ENCODE measurements at regions not wholly inside any gene's neighbourhood (a gene's known extent, or its start where the extent isn't known, plus 50 kb on each side); places are given as distances from the start of the nearest gene placed in this dataset.

GRCh38 chr1:218499011-218499691 lies 154.0 kb downstream of the TGFB2 start:
- Histone ChIP-seq H3K4me3 (replicated peaks in 1 of 3; ENCODE audit: insufficient read depth in 1 of 3, low read depth in 2 of 3, low read length in 3 of 3) (no peak overlapping the region), H2AFZ (ENCODE audit: low read length) (no peak overlapping the region), H3K36me3 (replicated peaks in 1 of 2; ENCODE audit: control insufficient read depth in 1 of 2, insufficient read depth in 2 of 2, low read length in 2 of 2) (no peaks in the 10 kb centered on the region), H3K9ac (ENCODE audit: insufficient read depth, low read depth, low read length) (no peak overlapping the region), H3K9me3 (ENCODE audit: low read length) (no peaks in the 10 kb centered on the region), H3K27ac (ENCODE audit: extremely low read length, insufficient read depth, low read length) (no peak overlapping the region), H3K4me1 (ENCODE audit: insufficient read depth, low read length) (no peaks in the 10 kb centered on the region), H3K27me3 (ENCODE audit: control insufficient read depth in 1 of 2, insufficient read depth in 2 of 2, low read length in 2 of 2) (no peaks in the 10 kb centered on the region), H3K79me2 (ENCODE audit: insufficient read depth, low read length) (no peaks in the 10 kb centered on the region), H3K4me2 (ENCODE audit: low read depth, low read length) (no peak overlapping the region), H4K20me1 (ENCODE audit: insufficient read depth, low read length) (no peaks in the 10 kb centered on the region)
- CTCF ChIA-PET (ENCODE audit: low intra/inter-chr PET ratio, low total read pairs) = no interaction called here
- POLR2A ChIA-PET = no interaction called here
- no peak for FAIRE-seq
- 37% methylated on average over 4 of the region's 4 CpGs for WGBS (ENCODE audit: low lambda C conversion rate)
- DNase-seq (ENCODE audit: low spot score) = no peak
- in situ Hi-C loops (cut with HindIII; ENCODE audit: extremely low pct_ligation_motif_present, low pct_unique_long_range_greater_than_20kb) = no loop called here
- intact Hi-C loops (cut with micrococcal nuclease; ENCODE audit: unreplicated experiment) = no loop called here
- no TSS peak for BruUV-seq (replicated peaks)
- ATAC-seq = no peak
- TF ChIP-seq GFI1 (CRISPR knock-in tag; IDR thresholded peaks at IDR 0.05; ENCODE audit: borderline replicate concordance) (no peak), ARNTL (CRISPR knock-in tag; IDR thresholded peaks at IDR 0.05) (no peak), ZFP82 (CRISPR knock-in tag; IDR thresholded peaks at IDR 0.05; ENCODE audit: borderline replicate concordance) (no peak), KIAA2018 (CRISPR knock-in tag; IDR thresholded peaks at IDR 0.05; ENCODE audit: borderline replicate concordance) (no peak), ZNF350 (CRISPR knock-in tag; IDR thresholded peaks at IDR 0.05; ENCODE audit: borderline replicate concordance, low read depth) (no peak), MEF2D (CRISPR knock-in tag; IDR thresholded peaks at IDR 0.05) (no peak), SIN3A (IDR thresholded peaks at IDR 0.05; ENCODE audit: borderline replicate concordance, low read depth, low read length) (no peak), ZNF331 (CRISPR knock-in tag; IDR thresholded peaks at IDR 0.05) (no peak), SP1 (IDR thresholded peaks at IDR 0.05) (no peak), SP1 (CRISPR knock-in tag; IDR thresholded peaks at IDR 0.05) (no peak), NFE2L1 (CRISPR knock-in tag; IDR thresholded peaks at IDR 0.05; ENCODE audit: borderline replicate concordance) (no peak), ZNF607 (CRISPR knock-in tag; IDR thresholded peaks at IDR 0.05; ENCODE audit: borderline replicate concordance) (no peak), KDM3A (CRISPR knock-in tag; IDR thresholded peaks at IDR 0.05; ENCODE audit: low read depth) (no peak), RNF2 (conservative IDR thresholded peaks at IDR 0.05; ENCODE audit: low read depth) (no peak)
- TF ChIP-seq, protein P1, sequence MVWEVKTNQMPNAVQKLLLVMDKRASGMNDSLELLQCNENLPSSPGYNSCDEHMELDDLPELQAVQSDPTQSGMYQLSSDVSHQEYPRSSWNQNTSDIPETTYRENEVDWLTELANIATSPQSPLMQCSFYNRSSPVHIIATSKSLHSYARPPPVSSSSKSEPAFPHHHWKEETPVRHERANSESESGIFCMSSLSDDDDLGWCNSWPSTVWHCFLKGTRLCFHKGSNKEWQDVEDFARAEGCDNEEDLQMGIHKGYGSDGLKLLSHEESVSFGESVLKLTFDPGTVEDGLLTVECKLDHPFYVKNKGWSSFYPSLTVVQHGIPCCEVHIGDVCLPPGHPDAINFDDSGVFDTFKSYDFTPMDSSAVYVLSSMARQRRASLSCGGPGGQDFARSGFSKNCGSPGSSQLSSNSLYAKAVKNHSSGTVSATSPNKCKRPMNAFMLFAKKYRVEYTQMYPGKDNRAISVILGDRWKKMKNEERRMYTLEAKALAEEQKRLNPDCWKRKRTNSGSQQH (CRISPR knock-in tag; IDR thresholded peaks at IDR 0.05; ENCODE audit: low read depth) = no peak

All from HepG2 (cell line).